PC-9 (cell line): ENCODE measurements at regions not wholly inside any gene's neighbourhood (a gene's known extent, or its start where the extent isn't known, plus 50 kb on each side); places are given as distances from the start of the nearest gene placed in this dataset.
A peak's percentile ranks its signal among the peaks of the same experiment; 100 is the strongest.

Source experiments
- BruUV-seq: library from RNA; stranded (reverse); fragments of 400-500 nt; replicated peaks from 2 replicates; lab custom pipeline; 2021; lab: Mats Ljungman, UMichigan
- CTCF ChIA-PET: fragments of 300-600 bp; sonication (Branson Sonifier 250); formaldehyde crosslinking; loops from one replicate; lab custom pipeline; 2022; ENCODE audit warnings: antibody characterized with exemption; lab: Charles Lee
- POLR2A ChIA-PET: fragments of 300-600 bp; sonication (Branson Sonifier 250); formaldehyde crosslinking; loops from one replicate; lab custom pipeline; 2022; ENCODE audit warnings: antibody characterized with exemption; ENCODE audit not compliant: unreplicated experiment; lab: Charles Lee
- DNase-seq, 2 experiments: peaks; one replicate each; pipeline versions ENCODE4 v3.0.0 to v3.0.0-alpha.2; 2015 to 2022; ENCODE audit warnings: mixed read lengths in 1 of 2
- H2AFZ ChIP-seq: fragments of 200-600 bp; sonication (generic); 2 replicates; pipeline ENCODE4 v1.8.1; 2017; ENCODE audit warnings: antibody characterized with exemption
- H3F3A ChIP-seq: fragments of 200-600 bp; sonication (generic); 2 replicates; pipeline ENCODE4 v1.8.1; 2017; ENCODE audit warnings: antibody characterized with exemption, mild to moderate bottlenecking, low read depth; ENCODE audit not compliant: insufficient read depth
- H3K27ac ChIP-seq: fragments of 200-600 bp; sonication (generic); 2 replicates; pipeline ENCODE4 v1.6.1; 2016; ENCODE audit warnings: mixed run types
- H3K27me3 ChIP-seq: fragments of 200-600 bp; sonication (generic); 2 replicates; pipeline ENCODE4 v1.6.1; 2016; ENCODE audit warnings: low read depth, mixed run types; ENCODE audit not compliant: insufficient read depth
- H3K36me3 ChIP-seq: fragments of 200-600 bp; sonication (generic); 2 replicates; pipeline ENCODE4 v1.6.1; 2016; ENCODE audit warnings: low read depth, mixed run types
- H3K4me1 ChIP-seq: fragments of 200-600 bp; sonication (generic); replicated peaks from 2 replicates; pipeline ENCODE4 v1.6.1; 2016; ENCODE audit warnings: mixed run types; ENCODE audit not compliant: insufficient read depth
- H3K4me2 ChIP-seq: fragments of 200-600 bp; sonication (generic); 2 replicates; pipeline ENCODE4 v1.6.1; 2017; ENCODE audit warnings: mixed run types
- H3K4me3 ChIP-seq: fragments of 200-600 bp; sonication (generic); 2 replicates; pipeline ENCODE4 v1.6.1; 2016; ENCODE audit warnings: mixed run types
- H3K79me2 ChIP-seq: fragments of 200-600 bp; sonication (generic); 2 replicates; pipeline ENCODE4 v1.6.1; 2017; ENCODE audit warnings: low read depth, mixed run types
- H3K9me2 ChIP-seq: fragments of 200-600 bp; sonication (generic); 2 replicates; pipeline ENCODE4 v1.8.1; 2017; ENCODE audit warnings: mild to moderate bottlenecking; ENCODE audit not compliant: insufficient read depth
- H3K9me3 ChIP-seq: fragments of 200-600 bp; sonication (generic); 2 replicates; pipeline ENCODE4 v1.8.1; 2016; ENCODE audit warnings: low read depth; ENCODE audit not compliant: insufficient read depth
- H4K20me1 ChIP-seq: fragments of 200-600 bp; sonication (generic); 2 replicates; pipeline ENCODE4 v1.8.1; 2017; ENCODE audit not compliant: insufficient read depth
- EZH2 ChIP-seq: fragments of 200-600 bp; sonication (generic); IDR thresholded peaks from 2 replicates; pipeline ENCODE4 v1.8.0; 2017; ENCODE audit warnings: antibody characterized with exemption, low read depth
- intact Hi-C: fragments of 100-400 bp; cut with micrococcal nuclease; formaldehyde crosslinking; loops from one replicate; pipeline ENCODE4 v1.10.0; 2022; ENCODE audit not compliant: unreplicated experiment
- TF ChIP-seq, protein P1 (sequence below): fragments of 200-600 bp; sonication (generic); conservative IDR thresholded peaks from 2 replicates; pipeline ENCODE4 v1.6.1; 2017; ENCODE audit warnings: mixed run types, antibody characterized with exemption, mild to moderate bottlenecking, moderate library complexity

DNA sequence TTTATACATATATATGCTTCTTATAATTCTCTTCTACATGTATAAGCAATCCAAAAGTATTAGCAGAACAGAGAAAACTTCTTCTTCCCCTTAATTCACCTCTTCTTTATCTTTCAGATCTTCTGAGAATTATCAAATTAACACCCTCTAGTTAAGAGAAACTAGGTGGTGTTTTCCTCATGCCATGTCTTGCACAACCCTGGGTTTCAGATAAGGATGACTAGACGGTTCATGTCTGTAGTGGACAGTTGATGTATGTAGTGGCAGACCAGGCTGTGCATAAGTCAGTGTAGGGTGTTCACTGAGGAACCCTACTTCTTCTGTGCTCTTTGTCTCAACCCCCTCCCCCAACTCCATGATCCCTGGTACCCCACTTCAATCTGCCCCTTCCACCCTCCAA, 187.3 kb downstream of the SAMD5 start:
- no peaks in the 10 kb centered on the region for H3K9me2 ChIP-seq
- H3F3A ChIP-seq: no peaks in the 10 kb centered on the region; the same call in 1 of the 2 replicates
- no peak overlapping the region for H2AFZ ChIP-seq
- H3K27ac ChIP-seq: no peak overlapping the region
- intact Hi-C loops: no loop called here
- peaks cover 10% of the 10 kb centered on the region; the same call in 1 of the 2 replicates for H3K4me1 ChIP-seq
- H3K4me3 ChIP-seq: no peak overlapping the region
- H3K79me2 ChIP-seq: peaks cover 14% of the 10 kb centered on the region; the same call in 1 of the 2 replicates
- BruUV-seq: no TSS peak
- H4K20me1 ChIP-seq: peaks cover 9% of the 10 kb centered on the region; the same call in 1 of the 2 replicates
- no peak for DNase-seq
- POLR2A ChIA-PET: no interaction called here
- no peaks in the 10 kb centered on the region for H3K9me3 ChIP-seq
- no peaks in the 10 kb centered on the region for H3K27me3 ChIP-seq
- CTCF ChIA-PET: no interaction called here
- peaks cover 8% of the 10 kb centered on the region for H3K36me3 ChIP-seq
- H3K4me2 ChIP-seq: no peak overlapping the region
- no peak for TF ChIP-seq EZH2
- TF ChIP-seq, protein P1, sequence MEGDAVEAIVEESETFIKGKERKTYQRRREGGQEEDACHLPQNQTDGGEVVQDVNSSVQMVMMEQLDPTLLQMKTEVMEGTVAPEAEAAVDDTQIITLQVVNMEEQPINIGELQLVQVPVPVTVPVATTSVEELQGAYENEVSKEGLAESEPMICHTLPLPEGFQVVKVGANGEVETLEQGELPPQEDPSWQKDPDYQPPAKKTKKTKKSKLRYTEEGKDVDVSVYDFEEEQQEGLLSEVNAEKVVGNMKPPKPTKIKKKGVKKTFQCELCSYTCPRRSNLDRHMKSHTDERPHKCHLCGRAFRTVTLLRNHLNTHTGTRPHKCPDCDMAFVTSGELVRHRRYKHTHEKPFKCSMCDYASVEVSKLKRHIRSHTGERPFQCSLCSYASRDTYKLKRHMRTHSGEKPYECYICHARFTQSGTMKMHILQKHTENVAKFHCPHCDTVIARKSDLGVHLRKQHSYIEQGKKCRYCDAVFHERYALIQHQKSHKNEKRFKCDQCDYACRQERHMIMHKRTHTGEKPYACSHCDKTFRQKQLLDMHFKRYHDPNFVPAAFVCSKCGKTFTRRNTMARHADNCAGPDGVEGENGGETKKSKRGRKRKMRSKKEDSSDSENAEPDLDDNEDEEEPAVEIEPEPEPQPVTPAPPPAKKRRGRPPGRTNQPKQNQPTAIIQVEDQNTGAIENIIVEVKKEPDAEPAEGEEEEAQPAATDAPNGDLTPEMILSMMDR: no peak

GRCh38 chr6:147699140-147699539, 190.7 kb downstream of the SAMD5 start:
- Histone ChIP-seq H3K79me2 (peaks cover 14% of the 10 kb centered on the region), H2AFZ (no peak overlapping the region), H3F3A (no peaks in the 10 kb centered on the region; the same call in 1 of the 2 replicates), H4K20me1 (peaks cover 9% of the 10 kb centered on the region; the same call in 1 of the 2 replicates), H3K4me2 (no peak overlapping the region; the same call in 1 of the 2 replicates), H3K4me3 (no peak overlapping the region), H3K36me3 (no peaks in the 10 kb centered on the region; the same call in 1 of the 2 replicates), H3K4me1 (peaks cover 10% of the 10 kb centered on the region; the same call in 1 of the 2 replicates), H3K9me2 (no peaks in the 10 kb centered on the region), H3K27ac (no peak overlapping the region), H3K27me3 (no peaks in the 10 kb centered on the region), H3K9me3 (no peaks in the 10 kb centered on the region)
- DNase-seq: no peak
- BruUV-seq: no TSS peak
- TF ChIP-seq, protein P1: no peak
- TF ChIP-seq EZH2: no peak
- intact Hi-C loops: no loop called here
- ChIA-PET POLR2A (no interaction called here), CTCF (no interaction called here)

DNA sequence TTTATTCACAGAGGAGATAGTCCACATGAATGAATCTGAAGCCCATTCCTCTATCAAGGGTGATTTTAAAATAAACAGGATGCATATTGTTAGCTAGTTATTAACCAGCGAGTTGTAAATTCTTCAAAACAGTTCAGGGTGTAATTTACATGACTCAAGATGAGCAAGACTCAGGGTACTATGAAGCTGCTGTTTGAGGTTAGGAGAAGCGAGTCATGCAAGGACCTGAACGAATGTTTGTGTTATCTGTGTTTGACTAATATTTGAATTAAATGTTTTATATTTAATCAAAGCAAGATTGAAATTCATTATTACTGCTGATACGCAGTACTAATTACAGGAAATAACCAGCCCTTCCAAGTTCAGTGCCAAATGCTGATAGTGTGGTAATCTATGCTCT, 191.1 kb downstream of the SAMD5 start:
- DNase-seq: peak in 1 of 2 experiments; percentile 50
- no peak for TF ChIP-seq EZH2
- TF ChIP-seq, protein P1: no peak
- Histone ChIP-seq H3K4me3 (no peak overlapping the region), H4K20me1 (peaks cover 9% of the 10 kb centered on the region; the same call in 1 of the 2 replicates), H3F3A (no peaks in the 10 kb centered on the region; the same call in 1 of the 2 replicates), H3K36me3 (no peaks in the 10 kb centered on the region; the same call in 1 of the 2 replicates), H3K9me2 (no peaks in the 10 kb centered on the region), H3K4me1 (peaks cover 10% of the 10 kb centered on the region; the same call in 1 of the 2 replicates), H2AFZ (no peak overlapping the region), H3K79me2 (peaks cover 14% of the 10 kb centered on the region), H3K4me2 (no peak overlapping the region; the same call in 1 of the 2 replicates), H3K27ac (no peak overlapping the region), H3K27me3 (no peaks in the 10 kb centered on the region), H3K9me3 (no peaks in the 10 kb centered on the region)
- no TSS peak for BruUV-seq
- ChIA-PET CTCF (no interaction called here), POLR2A (no interaction called here)
- intact Hi-C loops: no loop called here
